Left ventricle myocardium superior (tissue), 1 donor: ENCODE measurements at regions not wholly inside any gene's neighbourhood (a gene's known extent, or its start where the extent isn't known, plus 50 kb on each side); places are given as distances from the start of the nearest gene placed in this dataset.
"Not testable (repeated sequence)": the region's sequence is repeated elsewhere in the genome, so short reads cannot be mapped to it uniquely, and the experiment has no call there.

Source experiments
- ATAC-seq: fragments of 200-7000 bp; cut with Tn5 transposase; one replicate; pipeline ENCODE4 v1.9.1; 2020; ENCODE audit warnings: mild to moderate bottlenecking, moderate library complexity
- DNase-seq: peaks from one replicate; pipeline ENCODE4 v3.0.0-alpha.2; 2020
- intact Hi-C: fragments of 100-400 bp; cut with micrococcal nuclease; formaldehyde crosslinking; loops from one replicate; pipeline ENCODE4 v1.11.0; 2022
- donor health status: DM: no; HTN: yes; CAD: no; lungs with severe emphysema.

DNA sequence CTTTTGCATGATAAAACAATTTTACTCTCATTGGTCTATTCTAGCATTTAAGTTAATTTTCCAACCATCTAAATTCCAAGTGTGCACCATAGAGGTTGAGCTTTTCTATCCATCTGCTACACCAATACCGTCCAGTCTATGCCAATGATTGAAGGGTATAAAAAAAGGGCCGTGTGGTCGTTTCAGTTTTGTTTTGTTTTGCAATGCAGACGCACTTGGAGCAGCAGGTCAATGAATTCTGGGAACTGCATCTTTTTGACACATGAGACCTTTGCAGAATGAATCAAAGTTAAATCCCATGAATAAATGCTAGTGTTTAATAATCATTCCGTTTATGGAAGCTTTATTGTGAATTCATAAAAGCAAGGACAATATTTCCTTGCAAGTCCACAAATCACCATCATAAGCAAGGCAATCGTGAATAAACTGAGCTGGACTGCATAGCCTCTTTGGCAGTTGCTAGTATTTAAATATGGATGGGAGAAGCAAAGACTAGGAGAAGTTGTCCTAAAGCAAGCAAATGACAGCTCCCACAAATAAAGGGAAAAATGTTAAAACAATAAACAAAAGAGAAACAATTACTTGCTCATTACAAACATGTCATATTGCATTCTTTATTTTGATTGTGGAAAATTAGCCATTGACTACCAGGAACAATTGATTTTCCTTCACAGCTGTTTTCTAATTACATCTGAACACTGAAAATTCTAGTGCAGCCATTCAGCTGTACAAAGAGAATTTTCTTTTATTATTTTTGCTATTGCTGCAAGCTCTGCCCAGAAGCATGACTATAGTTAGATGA is 649.7 kb upstream of the GJE1 start:
- intact Hi-C loops = no loop called here
- no peak for DNase-seq
- peak; percentile 43 for ATAC-seq

DNA sequence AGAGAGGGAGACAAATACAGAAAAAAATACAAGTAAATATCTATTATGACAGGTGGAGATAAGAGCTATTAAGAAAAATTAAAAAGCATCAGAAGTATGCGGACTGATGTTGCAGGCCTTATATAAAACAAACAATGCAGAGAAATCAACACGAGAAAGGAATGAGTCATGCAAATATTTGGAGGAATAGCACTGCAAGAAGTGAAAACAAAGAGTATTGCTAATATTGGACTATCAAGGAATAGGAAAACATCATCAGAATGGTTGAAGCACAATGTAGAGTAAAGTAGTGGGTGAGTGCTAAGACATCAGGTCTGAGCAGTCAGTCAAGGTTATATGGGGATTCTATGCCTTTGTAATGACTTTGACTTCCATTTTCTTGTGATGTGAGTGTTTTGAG is 657.5 kb upstream of the GJE1 start:
- intact Hi-C loops = no loop called here
- no peak for ATAC-seq
- DNase-seq = no peak

DNA sequence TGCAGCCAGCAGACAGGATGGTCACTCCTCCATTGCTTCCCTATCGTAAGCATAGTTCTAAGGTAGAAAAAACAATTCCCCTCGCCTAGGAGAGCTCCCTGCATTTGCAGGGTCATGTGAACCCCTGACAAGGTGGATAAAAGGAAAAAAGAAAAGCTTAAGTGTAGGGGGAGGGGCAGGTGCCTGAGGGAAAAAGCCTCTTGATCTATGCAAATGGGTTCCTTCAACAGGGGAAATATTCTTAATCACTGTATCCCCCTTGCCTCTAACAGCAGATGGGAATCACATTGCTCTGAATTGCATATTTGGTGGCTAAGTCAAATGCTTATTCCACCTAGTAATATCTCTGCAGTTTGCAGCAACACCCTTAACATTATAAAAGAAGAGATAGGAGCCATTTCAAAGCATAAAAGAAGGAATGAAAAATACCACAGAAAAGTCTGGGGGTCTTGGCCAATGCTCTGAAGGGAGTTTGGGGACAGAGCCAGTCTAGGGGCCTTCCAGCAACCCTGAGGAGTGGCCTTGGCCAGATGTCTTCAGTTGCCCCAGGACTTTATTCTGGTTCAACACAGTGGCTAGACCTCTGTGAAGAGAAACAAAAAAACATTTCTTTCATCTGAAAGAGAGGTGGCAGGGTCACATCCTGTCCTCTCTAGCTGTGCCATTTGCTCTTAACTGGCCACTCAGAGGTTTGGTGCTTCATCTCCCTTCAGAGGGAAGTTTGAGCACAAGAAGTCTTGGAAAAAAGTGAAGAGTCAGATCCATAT is 660.4 kb upstream of the GJE1 start:
- no peak for ATAC-seq
- intact Hi-C loops = no loop called here
- DNase-seq = no peak

DNA sequence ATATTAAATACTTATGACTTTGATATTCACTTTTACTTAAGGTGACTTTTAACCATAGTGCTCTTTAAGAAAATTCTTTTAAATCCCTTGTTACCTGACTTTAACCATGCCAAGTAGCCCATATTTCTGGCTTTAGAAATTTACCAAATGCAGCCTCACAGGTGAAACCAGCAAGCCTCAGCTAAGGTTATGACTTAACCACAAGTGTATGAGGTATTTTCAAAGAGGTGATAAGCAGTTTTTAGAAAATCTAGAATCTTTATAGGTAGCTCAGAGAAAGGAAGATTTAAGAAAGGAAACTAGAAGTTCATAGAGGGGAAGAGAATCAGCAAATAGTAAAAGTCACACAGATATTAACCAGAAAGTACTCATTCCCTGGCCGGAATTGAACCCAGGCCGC is 661.9 kb upstream of the GJE1 start:
- no peak for DNase-seq
- intact Hi-C loops = no loop called here
- ATAC-seq = no peak

DNA sequence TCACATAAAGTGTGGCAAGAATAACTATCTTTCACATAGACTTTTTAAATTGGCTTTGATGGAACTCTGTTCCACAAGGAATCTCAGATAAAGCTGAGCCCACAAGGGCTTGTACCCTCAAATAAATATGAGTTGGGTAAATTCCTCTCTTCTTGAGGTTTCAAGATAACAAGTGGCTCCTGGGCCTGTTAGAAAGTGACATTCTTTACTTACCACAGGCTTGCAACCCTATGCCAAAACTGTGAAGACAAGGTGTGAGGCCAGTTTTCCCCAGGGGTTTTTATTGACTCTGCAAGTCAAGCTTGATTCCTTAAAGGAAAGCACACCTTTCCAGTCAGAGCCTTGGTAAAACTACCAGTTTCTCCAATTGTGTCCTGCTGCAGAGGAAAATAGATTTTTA is 664.8 kb upstream of the GJE1 start:
- DNase-seq (no peak), ATAC-seq (no peak)
- intact Hi-C loops = no loop called here

DNA sequence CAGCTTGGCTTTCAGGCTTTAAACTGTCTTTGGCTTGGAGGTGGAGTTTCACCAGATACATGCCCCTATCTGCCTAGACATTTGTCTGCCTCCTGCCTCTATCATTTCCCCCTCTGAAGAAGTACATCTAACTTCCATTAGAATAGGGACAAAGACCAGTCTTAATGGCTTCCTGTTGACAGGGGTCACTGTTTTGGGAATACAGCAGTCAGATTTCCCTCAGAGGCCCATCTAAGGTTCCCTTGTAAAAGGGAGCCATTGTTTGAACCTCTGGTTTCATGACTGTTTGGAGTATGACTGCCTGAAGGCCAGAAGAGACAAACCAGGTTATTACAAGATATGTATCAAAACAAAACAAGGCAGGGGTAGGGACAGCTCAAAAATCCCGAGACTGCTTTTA is 665.7 kb upstream of the GJE1 start:
- no peak for DNase-seq
- no peak for ATAC-seq
- intact Hi-C loops = no loop called here

DNA sequence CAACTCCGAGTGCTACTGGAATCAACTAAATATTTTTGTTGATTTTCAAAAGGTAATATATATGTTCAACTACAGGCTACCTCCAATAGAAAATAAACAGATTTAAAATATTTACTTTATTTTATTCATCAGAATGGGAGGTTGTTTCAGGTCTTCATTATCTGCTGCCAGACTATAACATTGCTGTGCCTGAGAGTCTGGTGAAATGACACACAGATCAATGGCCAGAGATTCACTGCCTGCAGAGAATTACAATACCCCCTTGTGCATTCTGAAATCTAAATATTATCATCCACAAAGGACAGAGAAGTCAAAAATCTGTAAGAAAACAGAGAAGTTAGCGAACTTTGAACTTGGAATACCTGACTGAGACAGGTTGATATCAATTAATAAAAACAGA is 667.8 kb upstream of the GJE1 start:
- ATAC-seq = peak; percentile 35
- intact Hi-C loops = no loop called here
- no peak for DNase-seq

DNA sequence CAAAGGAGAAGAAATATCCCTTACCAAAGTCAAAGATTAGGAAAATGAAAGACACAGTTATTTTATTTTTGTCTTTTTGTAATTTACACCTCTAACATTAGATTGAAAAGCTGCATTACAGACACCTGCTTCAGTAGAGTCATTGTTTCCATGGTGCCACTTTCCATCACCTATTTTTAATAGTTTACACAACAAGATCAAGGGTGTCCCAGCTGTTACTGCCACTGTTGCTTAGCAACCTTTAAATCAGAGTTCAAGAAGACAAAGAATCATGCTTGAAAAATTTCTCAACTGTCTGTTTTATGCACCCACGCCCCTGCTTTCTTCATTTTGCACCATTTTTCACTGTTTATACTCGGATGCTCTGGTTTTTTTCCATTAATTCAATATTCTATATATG is 668.2 kb upstream of the GJE1 start:
- ATAC-seq (peak; percentile 91), DNase-seq (no peak)
- intact Hi-C loops = no loop called here

DNA sequence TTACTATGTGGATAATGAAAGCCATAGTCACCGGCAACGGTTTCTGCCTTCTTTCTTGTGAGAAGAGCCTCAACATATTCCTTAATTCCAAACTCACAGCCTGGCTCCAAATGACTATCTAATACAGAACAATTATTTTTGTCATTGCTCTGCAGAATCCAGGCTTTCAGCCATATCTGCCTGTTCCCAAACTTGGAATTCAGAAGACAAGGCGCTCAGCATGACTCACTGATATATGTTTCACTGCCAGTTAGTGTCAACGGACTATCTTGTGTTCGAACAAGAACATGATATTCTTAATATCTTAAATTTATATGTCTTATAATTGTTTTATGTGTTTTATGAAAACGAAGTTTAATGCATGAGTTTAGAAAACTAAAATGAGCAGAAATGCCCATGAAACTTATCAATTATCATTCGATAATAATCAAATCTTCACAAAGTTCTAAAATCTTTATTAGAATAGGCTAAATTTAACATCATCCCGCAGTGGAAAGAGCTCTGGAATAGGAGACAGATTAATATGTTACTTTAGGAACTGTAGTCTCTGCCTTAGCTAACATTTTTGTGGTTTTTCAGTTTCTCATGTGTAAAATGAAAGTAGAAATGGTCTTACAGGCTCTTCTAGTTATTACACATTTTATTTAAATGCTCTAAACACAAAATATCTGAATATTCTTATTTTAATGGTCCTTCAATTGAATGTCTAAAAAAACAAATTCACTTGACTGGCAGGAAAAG is 669.3 kb upstream of the GJE1 start:
- DNase-seq = no peak
- intact Hi-C loops = no loop called here
- ATAC-seq = peak; percentile 91

DNA sequence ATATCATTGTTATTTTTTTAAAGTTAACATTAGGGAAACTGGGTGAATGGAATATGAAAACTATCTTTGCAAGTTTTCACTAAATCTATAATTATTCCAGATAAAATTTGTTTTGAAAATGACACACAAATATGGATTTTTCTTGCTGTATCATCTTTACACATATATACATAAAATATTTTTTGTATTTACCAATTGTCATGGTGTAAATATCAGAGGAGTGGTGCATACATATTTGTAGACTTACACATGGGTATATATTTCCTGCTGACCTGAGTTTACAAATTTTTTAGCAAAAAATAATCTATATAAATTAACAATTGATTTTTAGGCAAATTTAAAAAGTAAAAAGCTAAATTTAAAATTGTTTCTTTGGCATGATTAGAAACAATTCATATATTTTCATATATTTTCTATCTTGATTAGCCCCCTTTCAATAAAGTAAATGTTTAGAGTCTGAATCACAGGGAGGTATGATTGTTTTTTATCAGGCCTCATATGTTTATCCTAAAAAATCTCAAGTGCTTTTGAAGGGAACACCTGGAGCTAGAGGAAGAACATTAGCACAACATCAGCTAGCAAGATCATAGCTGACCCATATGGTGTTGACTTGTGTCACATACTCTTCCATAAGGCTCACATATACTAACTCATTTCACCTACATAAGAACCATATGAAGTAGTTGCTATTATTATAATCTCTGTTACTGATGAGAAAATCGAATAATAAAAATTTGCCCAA is 671.8 kb upstream of the GJE1 start:
- intact Hi-C loops = no loop called here
- no peak for DNase-seq
- no peak for ATAC-seq

DNA sequence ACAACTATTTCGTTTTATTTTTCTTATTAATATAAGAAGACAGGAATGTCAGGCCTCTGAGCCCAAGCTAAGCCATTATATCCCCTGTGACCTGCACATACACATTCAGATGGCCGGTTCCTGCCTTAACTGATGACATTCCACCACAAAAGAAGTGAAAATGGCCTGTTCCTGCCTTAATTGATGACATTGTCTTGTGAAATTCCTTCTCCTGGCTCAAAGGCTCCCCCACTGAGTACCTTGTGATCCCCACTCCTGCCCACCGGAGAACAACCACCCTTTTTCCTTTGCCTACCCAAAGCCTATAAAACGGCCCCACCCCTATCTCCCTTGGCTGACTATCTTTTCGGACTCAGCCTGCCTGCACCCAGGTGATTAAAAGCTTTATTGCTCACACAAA is 672.5 kb upstream of the GJE1 start:
- intact Hi-C loops = not testable (repeated sequence)

DNA sequence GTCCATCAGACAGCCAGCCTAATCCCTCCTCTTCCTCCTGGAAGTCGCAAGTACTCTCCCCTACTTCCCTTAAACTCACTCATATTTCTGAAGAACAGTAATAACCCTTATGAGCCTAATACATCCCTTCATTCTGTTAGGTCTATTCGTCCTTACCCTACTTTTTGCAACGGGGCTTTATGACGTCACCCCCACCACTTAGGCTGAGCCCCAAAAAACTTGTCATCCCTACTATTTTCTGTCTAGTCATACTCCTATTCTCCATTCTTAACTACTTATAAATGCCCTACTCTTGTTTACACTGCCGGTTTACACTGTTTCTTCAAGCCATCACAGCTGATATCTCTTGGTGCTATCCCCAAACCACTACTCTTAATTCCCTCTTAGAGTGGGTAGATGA is 674.7 kb upstream of the GJE1 start:
- DNase-seq, ATAC-seq, intact Hi-C loops: not testable (repeated sequence)

More for the DNA sequence above, 672.5 kb upstream of the GJE1 start:
- DNase-seq, ATAC-seq: not testable (repeated sequence)

DNA sequence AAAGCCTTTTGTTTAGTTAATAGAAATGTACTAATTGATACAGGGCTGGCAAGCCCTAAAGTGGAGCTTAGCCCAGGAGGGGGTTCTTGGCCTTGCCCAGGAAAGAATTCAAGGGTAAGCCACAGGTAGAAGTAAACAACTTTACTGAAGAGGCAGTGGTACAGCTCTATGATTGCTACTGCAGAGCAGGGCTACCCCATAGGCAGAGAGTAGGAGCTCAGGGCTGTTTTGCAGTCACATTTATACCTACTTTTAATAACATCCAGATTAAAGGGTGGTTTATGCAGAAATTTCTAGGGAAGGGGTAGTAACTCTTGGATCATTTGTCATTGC is 680.4 kb upstream of the GJE1 start:
- intact Hi-C loops = no loop called here
- no peak for DNase-seq
- ATAC-seq = no peak

DNA sequence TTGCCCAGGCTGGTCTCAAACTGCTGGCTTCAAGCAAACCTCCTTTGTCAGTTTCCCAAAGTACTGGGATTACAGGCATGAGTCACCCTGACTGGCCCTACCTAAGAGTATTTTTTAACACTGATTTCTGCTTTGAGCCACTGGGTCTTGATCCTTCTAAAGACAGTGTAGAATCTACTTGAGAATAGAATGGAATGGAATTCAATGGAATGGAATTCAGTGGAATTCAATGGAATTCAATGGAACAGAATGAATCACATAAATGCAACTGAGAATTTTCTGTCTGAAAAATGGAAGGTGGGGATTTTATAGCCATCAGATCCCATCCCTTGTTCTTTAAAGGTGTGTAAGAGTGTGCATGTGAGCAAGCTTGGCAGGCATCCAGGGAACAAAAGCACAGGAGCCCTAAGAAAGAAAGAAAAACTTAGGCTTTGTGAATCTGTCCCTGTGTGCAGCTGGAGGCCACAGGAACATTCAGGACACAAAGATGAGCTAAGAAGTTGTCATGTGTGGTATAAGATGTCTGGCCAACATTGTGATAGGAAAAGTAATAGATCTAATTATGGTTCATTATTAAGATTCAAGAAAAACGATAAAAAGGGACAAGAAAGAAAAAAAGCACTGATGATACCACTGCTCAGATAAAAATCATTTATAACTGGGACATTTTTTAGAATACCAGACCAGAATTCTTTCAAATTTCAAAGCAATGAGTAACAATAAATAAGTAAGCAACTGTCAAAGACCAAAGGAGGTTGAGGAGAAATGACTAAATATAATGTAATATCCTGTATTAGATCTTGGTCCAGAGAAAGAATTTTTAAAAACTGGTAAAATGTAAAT is 681.0 kb upstream of the GJE1 start:
- no peak for ATAC-seq
- intact Hi-C loops = no loop called here
- no peak for DNase-seq

DNA sequence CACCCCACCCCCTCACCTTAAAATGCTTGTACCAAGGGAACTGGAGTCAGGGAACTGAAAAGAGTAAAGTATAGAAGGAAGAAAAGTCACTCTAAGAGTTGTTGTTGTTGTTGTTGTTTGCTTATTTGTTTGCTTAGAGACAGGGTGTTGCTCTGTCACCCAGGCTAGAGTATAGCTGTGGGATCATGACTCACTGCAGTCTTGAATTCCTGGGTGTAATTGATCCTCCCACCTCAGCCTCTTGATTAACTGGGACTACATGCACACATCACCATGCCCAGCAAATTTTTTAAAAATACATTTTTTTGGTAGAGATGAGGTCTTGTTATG is 681.6 kb upstream of the GJE1 start:
- intact Hi-C loops = no loop called here
- ATAC-seq = no peak
- DNase-seq = no peak

DNA sequence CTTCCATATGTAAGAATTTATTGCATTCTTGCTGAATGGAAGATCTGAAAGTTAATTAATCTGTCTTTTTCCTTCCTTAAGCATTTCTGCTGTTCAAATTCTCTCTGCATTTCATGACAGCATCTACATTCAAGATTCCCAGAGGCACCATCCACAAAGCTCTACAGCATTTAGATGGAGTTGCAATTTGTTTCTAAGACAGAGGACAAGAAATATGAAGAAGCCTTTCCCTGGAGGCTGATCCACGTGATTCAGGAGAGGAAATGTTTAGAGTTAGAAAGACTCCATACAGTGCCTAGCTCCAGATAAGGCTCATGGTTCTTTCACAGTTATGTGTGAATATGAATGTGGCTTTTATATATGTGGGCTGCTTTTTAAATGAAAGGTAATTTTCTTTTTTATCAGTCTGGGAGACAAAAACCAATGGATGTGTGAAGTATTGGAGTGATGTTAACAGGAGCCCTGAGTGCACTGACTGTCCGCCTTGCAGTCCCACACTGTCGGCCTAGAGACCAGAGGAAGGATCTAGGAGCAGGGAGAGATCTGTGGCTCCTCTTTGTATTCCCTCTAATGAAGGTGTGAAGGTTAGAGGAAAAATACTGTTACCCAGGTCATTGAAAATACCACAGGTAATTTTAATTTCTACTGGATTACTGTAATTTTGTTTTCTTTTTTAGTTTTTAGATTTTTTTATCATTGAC is 686.6 kb upstream of the GJE1 start:
- intact Hi-C loops = no loop called here
- no peak for ATAC-seq
- no peak for DNase-seq

DNA sequence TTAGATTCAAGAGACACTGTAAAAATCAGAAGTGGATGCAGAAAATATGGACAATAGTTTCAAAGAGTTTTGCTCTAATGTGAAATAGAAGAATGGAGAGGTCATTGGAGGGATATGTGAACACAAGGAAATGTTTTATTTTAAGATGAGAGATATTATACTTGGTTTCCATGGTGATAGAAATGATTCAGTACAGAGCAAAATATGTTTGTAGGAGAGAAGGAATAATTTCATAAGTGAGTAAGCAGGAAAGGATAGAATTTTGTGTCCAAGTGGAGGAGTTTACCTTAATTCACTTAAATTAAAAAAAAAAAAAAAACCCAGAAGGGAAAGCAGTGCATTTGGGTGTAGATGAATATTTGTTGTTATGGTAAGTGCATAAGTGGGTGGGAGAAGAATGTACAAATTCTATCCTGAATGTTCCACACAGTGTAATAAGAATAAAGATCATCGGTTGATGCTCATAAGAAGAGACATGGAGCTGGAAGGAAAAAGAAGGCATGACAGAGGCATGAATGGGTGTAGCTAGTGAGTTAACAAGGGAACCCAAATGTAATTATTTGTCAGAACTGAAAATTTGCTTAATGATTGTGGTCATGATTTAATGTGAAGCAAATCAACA is 688.9 kb upstream of the GJE1 start:
- DNase-seq (no peak), ATAC-seq (no peak)
- intact Hi-C loops = no loop called here

DNA sequence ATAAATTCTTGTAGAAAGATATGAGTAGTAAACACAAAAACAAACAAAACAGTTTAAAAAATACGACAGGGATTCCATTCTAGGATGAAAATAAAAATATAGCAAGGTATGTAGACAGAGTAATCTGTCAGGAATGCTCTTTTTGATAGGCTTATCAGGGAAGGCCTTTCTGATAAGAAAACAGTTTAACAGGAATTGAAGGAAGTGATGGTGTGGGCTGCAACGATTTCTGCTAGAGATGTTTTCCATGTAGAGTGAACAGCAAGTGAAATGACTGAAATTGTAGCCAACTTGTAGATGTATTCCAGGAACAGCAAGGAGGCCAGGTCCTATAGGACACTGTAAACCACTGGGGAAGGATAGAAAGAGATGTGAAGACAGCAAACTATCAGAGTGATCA is 689.7 kb upstream of the GJE1 start:
- DNase-seq (no peak), ATAC-seq (no peak)
- intact Hi-C loops = no loop called here
